ENCODE measurements at regions not wholly inside any gene's neighbourhood (a gene's known extent, or its start where the extent isn't known, plus 50 kb on each side); places are given as distances from the start of the nearest gene placed in this dataset.
A peak's percentile ranks its signal among the peaks of the same experiment; 100 is the strongest.

DNA sequence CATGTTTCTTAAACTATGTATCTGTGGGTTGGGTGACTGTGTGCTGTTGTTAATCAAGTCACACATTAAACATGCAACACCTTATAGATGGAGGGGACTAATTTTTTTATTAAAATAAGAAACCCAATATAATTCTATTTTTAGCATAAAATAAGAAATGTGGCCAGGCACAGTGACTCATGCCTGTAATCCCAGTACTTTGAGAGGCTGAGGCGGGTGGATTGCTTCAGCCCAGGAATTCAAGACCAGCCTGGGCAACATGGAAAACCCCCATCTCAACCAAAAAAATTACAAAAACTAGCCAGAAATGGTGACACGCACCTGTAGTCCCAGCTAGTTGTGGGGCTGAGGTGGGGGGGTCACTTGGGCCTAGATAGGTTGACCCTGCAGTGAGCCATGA lies 1021.0 kb downstream of the EPHA3 start:
- in situ Hi-C loops (cut with HindIII; ENCODE audit: extremely low pct_ligation_motif_present, low pct_unique_long_range_greater_than_20kb) = no loop called here
- no peak for ATAC-seq
- no TSS peak for BruUV-seq (replicated peaks)

DNA sequence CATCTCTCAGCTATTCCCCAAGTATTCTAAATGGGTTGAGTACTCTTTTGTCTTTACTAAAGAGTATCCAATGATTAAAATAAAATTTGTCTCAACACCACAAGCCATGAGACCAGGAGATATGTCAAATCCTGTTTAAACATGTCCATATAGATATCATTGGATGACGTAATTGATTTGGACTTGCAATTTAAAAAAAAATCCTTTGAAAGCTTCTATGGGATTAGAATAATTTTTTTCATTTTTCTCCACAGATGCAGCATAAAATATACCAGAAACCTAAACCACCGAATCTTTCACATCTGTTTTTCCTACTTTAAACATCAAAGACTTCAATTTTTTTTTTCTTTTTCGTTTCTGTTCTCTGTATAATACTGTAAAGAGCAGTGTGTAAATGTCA lies 1022.3 kb downstream of the EPHA3 start:
- ChIA-PET CTCF (ENCODE audit: low intra/inter-chr PET ratio, low total read pairs) (no interaction called here), POLR2A (no interaction called here)
- Histone ChIP-seq H2AFZ (ENCODE audit: low read length) (no peak overlapping the region), H3K27ac (ENCODE audit: extremely low read length, insufficient read depth, low read length) (no peak overlapping the region), H3K79me2 (ENCODE audit: insufficient read depth, low read length) (no peaks in the 10 kb centered on the region), H3K9ac (ENCODE audit: insufficient read depth, low read depth, low read length) (no peak overlapping the region), H3K4me3 (replicated peaks in 1 of 3; ENCODE audit: insufficient read depth in 1 of 3, low read depth in 2 of 3, low read length in 3 of 3) (no peak overlapping the region), H3K4me2 (ENCODE audit: low read depth, low read length) (no peak overlapping the region), H3K36me3 (replicated peaks in 1 of 2; ENCODE audit: control insufficient read depth in 1 of 2, insufficient read depth in 2 of 2, low read length in 2 of 2) (no peaks in the 10 kb centered on the region), H4K20me1 (ENCODE audit: insufficient read depth, low read length) (no peaks in the 10 kb centered on the region), H3K27me3 (ENCODE audit: control insufficient read depth in 1 of 2, insufficient read depth in 2 of 2, low read length in 2 of 2) (no peaks in the 10 kb centered on the region), H3K4me1 (ENCODE audit: insufficient read depth, low read length) (no peaks in the 10 kb centered on the region), H3K9me3 (ENCODE audit: low read length) (peaks cover 13% of the 10 kb centered on the region)
- TF ChIP-seq YEATS4 (CRISPR knock-in tag; IDR thresholded peaks at IDR 0.05; ENCODE audit: borderline replicate concordance) (no peak), AKAP8 (CRISPR knock-in tag; IDR thresholded peaks at IDR 0.05) (no peak), HNF4G (IDR thresholded peaks at IDR 0.05; ENCODE audit: borderline replicate concordance, low read depth, low read length) (no peak), HNF4G (CRISPR knock-in tag; IDR thresholded peaks at IDR 0.05; ENCODE audit: borderline replicate concordance, low read depth) (no peak), NR2F1 (CRISPR knock-in tag; IDR thresholded peaks at IDR 0.05) (no peak), ATF7 (IDR thresholded peaks at IDR 0.05) (peak; percentile 94), ATF7 (CRISPR knock-in tag; IDR thresholded peaks at IDR 0.05) (no peak), GABPA (IDR thresholded peaks at IDR 0.05; ENCODE audit: low read depth, low read length) (no peak), GABPA (CRISPR knock-in tag; IDR thresholded peaks at IDR 0.05; ENCODE audit: low read depth) (no peak)
- under 1% methylated on average over 3 of the region's 3 CpGs for WGBS (ENCODE audit: low lambda C conversion rate)
- no peak for DNase-seq (ENCODE audit: low spot score)
- no peak for ATAC-seq
- no TSS peak for BruUV-seq (replicated peaks)
- in situ Hi-C loops (cut with HindIII; ENCODE audit: extremely low pct_ligation_motif_present, low pct_unique_long_range_greater_than_20kb) (no loop called here), intact Hi-C loops (cut with micrococcal nuclease; ENCODE audit: unreplicated experiment) (no loop called here)
- FAIRE-seq = no peak

More for the DNA sequence above, 1021.0 kb downstream of the EPHA3 start:
- TF ChIP-seq SMARCE1 (IDR thresholded peaks at IDR 0.05; ENCODE audit: borderline replicate concordance) = no peak
- TF ChIP-seq, protein P1, sequence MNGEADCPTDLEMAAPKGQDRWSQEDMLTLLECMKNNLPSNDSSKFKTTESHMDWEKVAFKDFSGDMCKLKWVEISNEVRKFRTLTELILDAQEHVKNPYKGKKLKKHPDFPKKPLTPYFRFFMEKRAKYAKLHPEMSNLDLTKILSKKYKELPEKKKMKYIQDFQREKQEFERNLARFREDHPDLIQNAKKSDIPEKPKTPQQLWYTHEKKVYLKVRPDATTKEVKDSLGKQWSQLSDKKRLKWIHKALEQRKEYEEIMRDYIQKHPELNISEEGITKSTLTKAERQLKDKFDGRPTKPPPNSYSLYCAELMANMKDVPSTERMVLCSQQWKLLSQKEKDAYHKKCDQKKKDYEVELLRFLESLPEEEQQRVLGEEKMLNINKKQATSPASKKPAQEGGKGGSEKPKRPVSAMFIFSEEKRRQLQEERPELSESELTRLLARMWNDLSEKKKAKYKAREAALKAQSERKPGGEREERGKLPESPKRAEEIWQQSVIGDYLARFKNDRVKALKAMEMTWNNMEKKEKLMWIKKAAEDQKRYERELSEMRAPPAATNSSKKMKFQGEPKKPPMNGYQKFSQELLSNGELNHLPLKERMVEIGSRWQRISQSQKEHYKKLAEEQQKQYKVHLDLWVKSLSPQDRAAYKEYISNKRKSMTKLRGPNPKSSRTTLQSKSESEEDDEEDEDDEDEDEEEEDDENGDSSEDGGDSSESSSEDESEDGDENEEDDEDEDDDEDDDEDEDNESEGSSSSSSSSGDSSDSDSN (CRISPR knock-in tag; IDR thresholded peaks at IDR 0.05) = no peak
- no peak for TF ChIP-seq MTA1 (CRISPR knock-in tag; IDR thresholded peaks at IDR 0.05; ENCODE audit: borderline replicate concordance)
- TF ChIP-seq ZNF207 (IDR thresholded peaks at IDR 0.05; ENCODE audit: borderline replicate concordance) = no peak
- TF ChIP-seq ZSCAN25 (CRISPR knock-in tag; IDR thresholded peaks at IDR 0.05) = no peak
- TF ChIP-seq PHB2 (IDR thresholded peaks at IDR 0.05; ENCODE audit: partially characterized antibody) = no peak
- TF ChIP-seq FOXA3 (CRISPR knock-in tag; IDR thresholded peaks at IDR 0.05) = no peak
- no peak for TF ChIP-seq HCFC1 (IDR thresholded peaks at IDR 0.05; ENCODE audit: low read depth, low read length)
- TF ChIP-seq MED13 (CRISPR knock-in tag; IDR thresholded peaks at IDR 0.05) = no peak
- no peak for TF ChIP-seq TSC22D2 (CRISPR knock-in tag; IDR thresholded peaks at IDR 0.05; ENCODE audit: borderline replicate concordance)
- no peak for TF ChIP-seq ZBTB8A (CRISPR knock-in tag; IDR thresholded peaks at IDR 0.05; ENCODE audit: borderline replicate concordance, low read depth)
- intact Hi-C loops (cut with micrococcal nuclease; ENCODE audit: unreplicated experiment) = no loop called here
- POLR2A ChIA-PET = no interaction called here
- Histone ChIP-seq H3K27ac (ENCODE audit: extremely low read length, insufficient read depth, low read length) (no peak overlapping the region), H3K36me3 (replicated peaks in 1 of 2; ENCODE audit: control insufficient read depth in 1 of 2, insufficient read depth in 2 of 2, low read length in 2 of 2) (no peaks in the 10 kb centered on the region), H3K4me1 (ENCODE audit: insufficient read depth, low read length) (no peaks in the 10 kb centered on the region), H3K4me2 (ENCODE audit: low read depth, low read length) (no peak overlapping the region), H3K4me3 (replicated peaks in 1 of 3; ENCODE audit: insufficient read depth in 1 of 3, low read depth in 2 of 3, low read length in 3 of 3) (no peak overlapping the region), H4K20me1 (ENCODE audit: insufficient read depth, low read length) (no peaks in the 10 kb centered on the region), H3K27me3 (ENCODE audit: control insufficient read depth in 1 of 2, insufficient read depth in 2 of 2, low read length in 2 of 2) (no peaks in the 10 kb centered on the region), H2AFZ (ENCODE audit: low read length) (no peak overlapping the region), H3K9me3 (ENCODE audit: low read length) (peaks cover 13% of the 10 kb centered on the region), H3K9ac (ENCODE audit: insufficient read depth, low read depth, low read length) (no peak overlapping the region), H3K79me2 (ENCODE audit: insufficient read depth, low read length) (no peaks in the 10 kb centered on the region)
- CTCF ChIA-PET (ENCODE audit: low intra/inter-chr PET ratio, low total read pairs) = no interaction called here
- 20% methylated on average over 2 of the region's 2 CpGs for WGBS (ENCODE audit: low lambda C conversion rate)
- no peak for FAIRE-seq
- DNase-seq (ENCODE audit: low spot score) = no peak

Measured in HepG2 (cell line).